ENCODE measurements at regions not wholly inside any gene's neighbourhood (a gene's known extent, or its start where the extent isn't known, plus 50 kb on each side); places are given as distances from the start of the nearest gene placed in this dataset.

GRCh38 chr11:44496391-44496790 is 69.1 kb upstream of the CD82 start:
- DNase-seq: no peak

DNA sequence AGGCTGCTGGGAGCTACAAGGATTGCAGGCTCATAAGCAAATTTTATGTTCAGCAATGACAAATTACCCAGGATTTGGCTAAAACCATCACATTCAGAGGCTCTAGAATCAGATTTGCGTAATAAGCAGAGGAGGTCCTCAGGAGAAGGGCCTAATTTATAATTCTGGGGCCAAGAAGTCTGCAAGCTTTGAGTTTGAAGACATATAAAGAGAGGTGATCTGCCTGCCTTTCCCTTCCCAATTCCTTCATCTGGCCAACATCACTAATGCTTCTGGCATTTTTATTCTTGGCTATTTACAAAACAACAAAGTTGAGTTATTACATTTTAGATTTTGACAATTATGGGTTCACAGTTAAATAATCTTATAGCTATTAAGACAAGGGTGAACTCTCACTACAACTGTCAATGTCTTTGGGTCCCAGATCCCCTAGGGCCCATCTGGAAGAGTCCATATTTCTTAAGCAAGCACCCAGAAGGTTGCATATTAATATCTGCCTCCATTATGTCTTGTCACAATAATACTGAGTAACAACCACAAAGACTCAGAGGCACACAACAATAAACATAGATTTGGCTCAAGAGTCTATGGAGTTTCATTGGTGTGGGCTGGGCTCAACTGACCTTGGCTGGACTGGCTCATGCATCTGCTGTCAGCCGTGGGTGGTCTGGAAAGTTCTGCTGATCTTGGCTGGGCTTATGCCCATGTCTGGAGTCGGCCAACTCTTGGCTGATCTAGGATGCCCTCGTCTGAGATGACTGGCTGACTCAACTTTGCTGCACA is 67.2 kb upstream of the CD82 start:
- peak; percentile 37 for DNase-seq

- DNase-seq: no peak
Observed at GRCh38 chr11:44502506-44502905, 63.0 kb upstream of the CD82 start.

- DNase-seq: no peak
Observed at GRCh38 chr11:44505581-44506054, 59.8 kb upstream of the CD82 start.

DNA sequence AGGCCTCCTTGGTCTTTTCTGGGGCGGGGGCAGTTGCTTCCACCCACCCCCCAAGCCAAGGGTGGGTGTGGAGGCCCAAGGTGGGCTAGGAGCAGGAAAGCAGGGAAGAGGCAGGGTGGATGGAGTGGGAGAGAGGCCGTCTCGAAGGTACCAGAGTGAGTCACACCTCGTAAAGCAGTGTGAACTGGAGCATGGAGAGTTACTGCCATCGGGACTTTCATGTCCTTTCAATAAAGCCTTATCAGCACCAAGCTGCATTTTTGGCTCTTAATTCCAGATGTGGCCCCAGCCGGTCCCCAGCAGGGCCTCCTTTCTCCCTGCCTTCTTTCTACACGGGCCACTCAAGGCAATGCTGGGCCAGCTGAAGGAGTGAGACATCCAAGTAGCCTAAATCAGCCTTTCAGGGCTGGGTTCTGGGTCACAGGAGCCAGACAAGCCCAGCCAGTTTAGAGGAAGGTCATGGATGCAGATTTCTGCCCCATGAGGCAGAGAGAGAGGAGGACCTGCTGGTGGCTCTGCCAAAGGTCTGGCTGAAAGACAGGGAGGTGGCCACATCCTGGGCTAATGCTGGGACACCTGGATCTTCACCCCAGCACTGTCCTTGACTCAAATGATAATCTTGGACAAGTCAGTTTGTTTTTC is 59.0 kb upstream of the CD82 start:
- DNase-seq: no peak

DNA sequence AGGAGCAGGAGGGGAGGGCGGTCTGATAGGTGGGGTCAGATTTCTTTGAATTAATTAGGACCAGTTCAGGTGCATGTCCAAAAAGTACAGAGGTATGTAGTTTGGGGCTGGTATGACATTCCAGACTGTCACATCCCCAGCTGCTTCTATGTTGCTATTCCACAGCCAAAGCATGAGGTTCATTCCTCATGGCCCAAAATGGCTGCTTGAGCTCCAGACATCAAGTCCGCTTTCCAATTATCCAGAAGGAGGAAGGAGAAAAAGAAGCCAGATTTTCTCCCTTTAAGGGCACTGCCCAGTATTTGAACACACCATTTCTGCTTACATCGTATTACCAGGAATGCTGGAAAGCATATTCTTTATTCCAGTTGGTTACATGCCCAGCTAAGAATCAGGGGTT is 58.0 kb upstream of the CD82 start:
- DNase-seq: no peak

- DNase-seq: no peak
Observed at GRCh38 chr11:44507896-44508445, 57.5 kb upstream of the CD82 start.

GRCh38 chr11:44509296-44509695 is 56.2 kb upstream of the CD82 start:
- DNase-seq: no peak

DNA sequence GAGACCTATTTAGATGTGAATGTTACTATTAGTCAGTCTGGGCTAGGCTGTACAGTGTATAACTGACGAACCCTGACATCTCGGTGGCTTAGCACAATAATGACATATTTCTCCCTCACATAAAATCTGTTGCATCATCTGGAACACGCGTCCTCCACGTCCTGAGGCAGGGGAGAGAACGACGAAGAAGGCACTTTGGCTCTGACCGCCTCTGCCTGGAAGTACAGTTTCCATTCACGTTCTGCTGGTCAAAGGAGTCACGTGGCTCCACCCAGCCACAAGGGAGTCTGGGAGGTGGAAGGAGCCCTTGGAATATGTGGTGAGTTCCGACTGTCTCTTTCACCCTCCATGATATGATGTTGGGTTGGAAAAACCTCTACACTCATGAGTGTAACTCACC is 55.1 kb upstream of the CD82 start:
- no peak for DNase-seq

DNA sequence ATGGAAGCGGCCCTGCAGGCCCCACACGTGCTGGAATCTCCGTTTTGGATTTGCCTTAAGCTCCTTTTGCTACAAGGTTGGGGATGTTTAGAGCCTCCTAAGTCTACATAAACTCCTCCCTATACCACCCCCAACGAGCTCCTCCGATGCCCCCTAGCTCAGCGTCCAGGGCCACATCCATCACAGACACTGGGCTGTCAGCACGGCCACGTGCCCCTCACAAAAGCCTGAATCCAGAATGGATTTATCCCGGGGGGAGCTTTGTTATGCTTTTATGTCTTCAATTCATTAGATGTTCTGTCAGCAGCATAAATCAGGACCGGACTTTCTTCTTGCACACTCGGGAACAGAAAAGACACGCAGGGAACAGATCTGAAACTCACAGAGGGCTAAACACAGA is 52.6 kb upstream of the CD82 start:
- DNase-seq: no peak

DNA sequence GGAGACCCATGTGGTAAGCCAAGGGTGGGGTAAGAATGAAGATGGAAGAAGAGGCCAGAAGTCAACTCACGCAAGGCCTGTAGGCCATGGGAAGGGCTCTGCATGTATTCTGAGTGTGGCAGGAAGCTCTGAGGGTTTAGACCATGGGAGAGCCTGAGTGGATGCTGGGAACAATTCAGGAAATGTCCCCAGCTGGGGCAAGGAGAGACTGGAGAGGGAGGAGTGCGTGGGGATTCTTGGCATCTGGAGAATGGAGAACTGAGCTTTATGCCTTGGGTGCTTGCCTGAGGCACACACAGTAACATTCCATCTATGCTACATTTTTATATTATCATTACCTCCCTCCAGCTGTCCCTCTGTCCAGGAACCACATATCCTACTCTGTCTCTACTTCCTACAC is 50.4 kb upstream of the CD82 start:
- no peak for DNase-seq

All from hindlimb muscle (tissue), 1 donor.